ENCODE measurements at regions not wholly inside any gene's neighbourhood (a gene's known extent, or its start where the extent isn't known, plus 50 kb on each side); places are given as distances from the start of the nearest gene placed in this dataset.

DNA sequence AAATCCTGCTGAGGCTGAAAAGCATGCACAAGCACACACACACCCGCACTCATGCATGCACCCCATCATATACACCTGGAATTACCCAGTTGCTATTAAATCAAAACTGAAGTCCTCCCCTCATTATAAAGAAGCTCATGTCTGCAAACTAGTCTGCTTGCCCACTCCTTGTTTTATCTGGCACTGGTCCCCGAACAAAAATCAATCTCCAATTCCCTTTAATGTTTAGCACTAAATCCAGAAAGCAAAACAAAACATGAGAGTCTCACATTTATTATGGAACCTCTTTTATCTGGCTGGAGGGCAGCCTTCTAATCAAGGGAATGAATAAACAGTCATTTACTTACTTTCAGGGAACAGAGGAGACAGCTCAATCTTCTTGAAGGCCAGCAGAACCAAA lies 1093.4 kb upstream of the FLRT2 start:
- no peak for TF ChIP-seq ZFX (IDR thresholded peaks at IDR 0.05; ENCODE audit: borderline replicate concordance)
- TF ChIP-seq, protein P1, sequence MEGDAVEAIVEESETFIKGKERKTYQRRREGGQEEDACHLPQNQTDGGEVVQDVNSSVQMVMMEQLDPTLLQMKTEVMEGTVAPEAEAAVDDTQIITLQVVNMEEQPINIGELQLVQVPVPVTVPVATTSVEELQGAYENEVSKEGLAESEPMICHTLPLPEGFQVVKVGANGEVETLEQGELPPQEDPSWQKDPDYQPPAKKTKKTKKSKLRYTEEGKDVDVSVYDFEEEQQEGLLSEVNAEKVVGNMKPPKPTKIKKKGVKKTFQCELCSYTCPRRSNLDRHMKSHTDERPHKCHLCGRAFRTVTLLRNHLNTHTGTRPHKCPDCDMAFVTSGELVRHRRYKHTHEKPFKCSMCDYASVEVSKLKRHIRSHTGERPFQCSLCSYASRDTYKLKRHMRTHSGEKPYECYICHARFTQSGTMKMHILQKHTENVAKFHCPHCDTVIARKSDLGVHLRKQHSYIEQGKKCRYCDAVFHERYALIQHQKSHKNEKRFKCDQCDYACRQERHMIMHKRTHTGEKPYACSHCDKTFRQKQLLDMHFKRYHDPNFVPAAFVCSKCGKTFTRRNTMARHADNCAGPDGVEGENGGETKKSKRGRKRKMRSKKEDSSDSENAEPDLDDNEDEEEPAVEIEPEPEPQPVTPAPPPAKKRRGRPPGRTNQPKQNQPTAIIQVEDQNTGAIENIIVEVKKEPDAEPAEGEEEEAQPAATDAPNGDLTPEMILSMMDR (IDR thresholded peaks at IDR 0.05) = no peak

DNA sequence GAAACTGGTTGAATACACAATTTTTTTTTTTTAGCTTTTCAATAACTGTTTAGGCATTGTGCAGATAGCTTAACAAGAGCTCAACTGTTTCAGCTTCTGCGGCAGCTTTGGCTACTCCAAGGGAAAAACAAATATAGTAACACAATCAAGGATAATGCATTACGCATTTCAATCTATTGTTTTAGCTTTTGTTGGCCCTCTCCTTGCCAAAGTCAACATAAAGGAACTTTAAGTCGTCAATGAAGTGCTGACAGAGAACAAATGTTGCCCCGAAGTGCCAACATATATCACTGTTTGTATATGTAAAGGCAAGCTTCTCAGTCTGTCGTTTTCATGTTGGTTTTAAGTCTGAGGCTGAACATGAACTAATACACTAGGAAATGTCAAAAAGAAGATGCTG lies 1087.4 kb upstream of the FLRT2 start:
- TF ChIP-seq ZFX (IDR thresholded peaks at IDR 0.05; ENCODE audit: borderline replicate concordance) = no peak
- TF ChIP-seq, protein P1 (IDR thresholded peaks at IDR 0.05) = no peak
- H3K27ac ChIP-seq = peak overlapping the region; percentile 39

More for the DNA sequence above, 1093.4 kb upstream of the FLRT2 start:
- H3K27ac ChIP-seq = no peak overlapping the region

DNA sequence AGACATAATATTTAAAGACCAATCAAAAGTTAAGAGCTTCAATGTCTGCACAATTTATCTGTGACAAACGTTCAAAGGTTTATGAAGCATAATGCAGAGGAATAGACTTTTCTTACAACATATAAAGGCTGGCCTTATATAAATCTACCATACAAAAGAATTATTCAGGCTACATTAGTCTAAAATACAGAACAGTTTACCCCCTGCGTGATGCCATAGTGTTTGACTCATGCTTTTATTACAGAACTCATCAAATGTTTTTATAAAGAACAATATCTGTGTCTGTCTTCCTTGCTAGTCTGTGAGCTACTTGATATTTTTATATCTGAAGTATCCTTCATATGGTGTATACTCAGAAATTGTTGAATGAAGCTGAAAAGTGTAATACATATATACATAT lies 1084.5 kb upstream of the FLRT2 start:
- TF ChIP-seq, protein P1 (IDR thresholded peaks at IDR 0.05) = no peak
- TF ChIP-seq ZFX (IDR thresholded peaks at IDR 0.05; ENCODE audit: borderline replicate concordance) = no peak
- H3K27ac ChIP-seq = no peak overlapping the region

DNA sequence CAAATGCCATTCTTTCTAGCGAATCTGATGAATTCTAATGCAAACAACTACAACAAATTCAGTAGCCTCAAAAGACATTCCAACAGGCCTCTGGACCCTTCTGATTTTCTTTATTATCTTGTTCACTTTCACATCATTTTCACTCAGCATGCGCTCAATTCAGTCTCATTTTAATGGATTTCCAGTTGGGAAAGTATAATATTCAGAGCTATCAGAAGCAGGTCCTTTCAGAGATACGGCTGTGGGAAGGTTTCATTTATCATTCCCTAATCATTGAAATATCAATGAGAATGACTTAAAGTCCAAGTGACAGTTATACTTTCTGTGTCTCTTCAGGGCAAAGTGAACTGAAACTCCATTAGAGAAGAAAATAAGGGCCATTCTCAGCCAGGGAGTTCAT lies 1083.7 kb upstream of the FLRT2 start:
- no peak overlapping the region for H3K27ac ChIP-seq
- no peak for TF ChIP-seq ZFX (IDR thresholded peaks at IDR 0.05; ENCODE audit: borderline replicate concordance)
- TF ChIP-seq, protein P1 (IDR thresholded peaks at IDR 0.05) = no peak

GRCh38 chr14:84453307-84453950 lies 1076.5 kb upstream of the FLRT2 start:
- TF ChIP-seq, protein P1 (IDR thresholded peaks at IDR 0.05) = no peak
- no peak for TF ChIP-seq ZFX (IDR thresholded peaks at IDR 0.05; ENCODE audit: borderline replicate concordance)
- no peak overlapping the region for H3K27ac ChIP-seq

- H3K27ac ChIP-seq = no peak overlapping the region
- TF ChIP-seq ZFX (IDR thresholded peaks at IDR 0.05; ENCODE audit: borderline replicate concordance) = no peak
- TF ChIP-seq, protein P1 (IDR thresholded peaks at IDR 0.05) = no peak
These were observed 1075.8 kb upstream of the FLRT2 start for GRCh38 chr14:84454114-84454513.

DNA sequence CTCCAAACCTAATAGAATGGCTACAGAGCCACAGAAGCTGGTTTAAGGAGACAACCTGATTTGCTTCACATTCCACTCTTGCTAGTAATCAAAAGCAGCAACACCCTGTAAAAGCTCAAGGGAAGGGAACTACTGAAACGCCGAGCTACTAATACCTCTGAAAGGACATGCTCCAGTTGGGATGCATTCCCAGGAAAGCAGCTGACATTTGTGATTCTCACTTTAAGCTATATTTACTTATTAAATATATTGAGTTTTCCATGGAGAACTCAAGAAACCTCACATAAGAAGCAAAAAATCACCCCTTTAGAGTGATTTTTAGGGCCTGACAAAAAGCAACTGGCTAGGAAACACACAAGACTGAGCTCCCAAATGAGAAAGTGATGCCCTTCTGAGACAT lies 1073.0 kb upstream of the FLRT2 start:
- TF ChIP-seq, protein P1 (IDR thresholded peaks at IDR 0.05) = no peak
- no peak for TF ChIP-seq ZFX (IDR thresholded peaks at IDR 0.05; ENCODE audit: borderline replicate concordance)
- H3K27ac ChIP-seq = no peak overlapping the region

All from 22Rv1 (cell line).